NCI-H1694 treated with DMSO at 0.1 percent for 48 hours (cell line): ENCODE measurements at regions not wholly inside any gene's neighbourhood (a gene's known extent, or its start where the extent isn't known, plus 50 kb on each side); places are given as distances from the start of the nearest gene placed in this dataset.

ENCODE experiments used
- DNase-seq: peaks from one replicate; lab custom pipeline; 2025; lab: John Stamatoyannopoulos, UW

GRCh38 chr5:133797167-133797566 lies 171.3 kb downstream of the C5orf15 start:
- no peak for DNase-seq

GRCh38 chr5:133796186-133796585 lies 172.2 kb downstream of the C5orf15 start:
- DNase-seq, result no peak

DNA sequence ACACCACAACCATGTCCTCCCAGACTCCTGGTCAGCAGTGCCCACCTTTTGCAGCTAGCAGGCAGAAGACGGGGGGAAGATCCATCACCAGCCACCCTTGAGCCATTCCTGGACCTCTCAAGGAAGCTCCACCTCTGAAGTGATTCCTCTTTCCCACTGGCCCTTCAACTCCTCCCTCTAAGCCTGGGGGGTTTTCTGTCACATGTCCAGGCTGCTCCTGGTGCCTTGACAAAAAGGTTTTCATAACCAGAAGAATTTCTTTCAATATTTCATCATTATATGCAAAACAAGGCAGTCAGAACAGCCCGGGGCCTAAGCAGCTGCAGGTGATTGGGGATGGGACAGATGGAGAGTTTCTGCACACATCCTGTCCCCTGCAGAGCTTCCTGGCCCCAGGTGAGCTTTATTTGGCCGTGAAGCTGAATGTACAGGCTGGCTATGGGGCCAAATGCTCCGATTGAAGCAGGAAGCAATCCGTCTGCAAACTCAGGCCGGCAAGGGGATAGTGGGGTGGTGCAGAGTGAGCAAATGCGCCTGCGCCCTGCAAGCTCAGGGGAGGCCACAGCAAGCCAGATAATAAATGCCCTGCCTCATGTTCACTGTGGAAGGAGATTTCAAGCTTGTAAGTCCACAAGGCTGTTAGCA lies 173.5 kb downstream of the C5orf15 start:
- DNase-seq, result no peak

- DNase-seq, result no peak
These were observed 174.5 kb downstream of the C5orf15 start for GRCh38 chr5:133793756-133794465.

GRCh38 chr5:133792655-133793054 lies 175.8 kb downstream of the C5orf15 start:
- DNase-seq, result no peak

DNA sequence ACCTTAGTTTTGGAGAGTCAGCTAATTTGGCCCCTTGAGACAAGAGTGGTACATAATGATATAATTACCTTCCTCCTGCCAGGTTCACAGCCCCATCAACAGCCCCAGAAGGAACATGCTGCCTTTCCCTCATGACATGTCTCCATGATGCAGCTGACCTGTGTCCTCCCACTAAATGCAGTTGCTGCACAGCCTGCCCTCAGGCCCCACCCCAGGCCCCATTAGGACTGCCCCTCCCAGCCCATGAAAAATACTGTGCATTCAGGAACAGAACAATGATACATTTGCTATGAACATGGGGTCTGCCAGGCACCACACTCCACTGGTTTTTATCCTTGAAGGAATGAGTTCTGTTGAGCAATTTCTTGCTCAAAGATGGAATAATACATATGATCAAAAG lies 176.4 kb downstream of the C5orf15 start:
- DNase-seq, result no peak

DNA sequence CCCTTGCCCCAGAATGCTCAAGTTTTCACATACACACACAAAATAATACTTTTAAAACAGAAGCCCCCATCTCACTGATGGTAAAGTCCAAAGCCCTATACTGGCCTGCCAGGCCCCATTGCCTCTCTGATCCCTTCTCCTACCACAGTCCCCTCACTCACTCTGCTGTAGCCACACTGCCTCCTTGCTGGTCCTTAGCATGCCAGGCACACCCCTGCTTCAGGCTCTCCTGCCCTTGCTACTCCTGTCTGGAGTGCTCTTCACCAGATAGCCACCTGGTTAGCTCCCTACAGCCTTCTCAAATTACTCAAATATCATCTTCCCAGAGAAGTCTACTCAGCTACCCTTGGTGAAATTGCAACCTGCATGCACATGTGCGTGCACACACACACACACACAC lies 177.5 kb downstream of the C5orf15 start:
- DNase-seq, result no peak

GRCh38 chr5:133789428-133789827 lies 177.1 kb upstream of the FSTL4 start:
- DNase-seq, result no peak

DNA sequence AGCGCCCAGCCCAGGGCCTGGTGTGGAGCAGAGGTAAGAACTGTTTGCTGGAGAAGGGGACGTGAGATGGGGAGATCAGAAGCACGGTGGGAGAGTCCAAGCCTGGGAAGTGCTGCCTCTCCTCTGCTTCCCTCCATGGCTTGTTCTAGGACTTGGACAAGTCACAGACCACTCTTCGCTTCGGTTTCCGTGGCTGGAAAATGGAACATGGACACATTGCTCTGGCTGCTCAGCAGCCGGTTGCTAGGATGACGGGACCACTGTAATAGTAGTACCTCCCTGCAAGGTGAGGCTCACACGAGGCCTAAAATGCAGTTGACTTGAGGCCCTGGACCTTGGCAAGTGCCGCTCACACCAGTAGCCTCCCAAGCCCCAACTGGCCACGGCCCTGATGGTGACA lies 175.8 kb upstream of the FSTL4 start:
- no peak for DNase-seq

- no peak for DNase-seq
These were observed 174.1 kb upstream of the FSTL4 start for GRCh38 chr5:133786420-133786819.

DNA sequence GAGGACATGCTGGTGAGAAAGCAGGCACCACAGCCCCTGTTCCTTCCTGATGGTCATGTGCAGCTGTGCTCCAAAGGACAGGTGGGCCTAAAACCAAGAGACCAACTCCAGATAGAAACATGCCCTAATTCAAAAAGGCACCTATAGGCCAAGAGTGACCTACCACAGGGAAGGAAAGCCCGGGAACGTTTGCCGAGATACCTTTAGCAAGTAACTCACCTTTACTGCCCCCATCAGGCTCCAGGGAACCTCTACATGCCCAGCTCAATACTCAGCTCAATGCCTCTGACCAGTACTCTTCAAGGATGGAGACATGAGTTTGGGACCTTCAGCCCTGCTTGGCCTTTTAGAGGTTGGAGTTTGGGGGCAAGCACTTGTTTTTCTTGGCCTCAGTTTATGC lies 172.8 kb upstream of the FSTL4 start:
- DNase-seq, result no peak

- no peak for DNase-seq
These were observed 171.1 kb upstream of the FSTL4 start for GRCh38 chr5:133783481-133783880.

- DNase-seq, result no peak
These were observed 170.4 kb upstream of the FSTL4 start for GRCh38 chr5:133782736-133783135.

DNA sequence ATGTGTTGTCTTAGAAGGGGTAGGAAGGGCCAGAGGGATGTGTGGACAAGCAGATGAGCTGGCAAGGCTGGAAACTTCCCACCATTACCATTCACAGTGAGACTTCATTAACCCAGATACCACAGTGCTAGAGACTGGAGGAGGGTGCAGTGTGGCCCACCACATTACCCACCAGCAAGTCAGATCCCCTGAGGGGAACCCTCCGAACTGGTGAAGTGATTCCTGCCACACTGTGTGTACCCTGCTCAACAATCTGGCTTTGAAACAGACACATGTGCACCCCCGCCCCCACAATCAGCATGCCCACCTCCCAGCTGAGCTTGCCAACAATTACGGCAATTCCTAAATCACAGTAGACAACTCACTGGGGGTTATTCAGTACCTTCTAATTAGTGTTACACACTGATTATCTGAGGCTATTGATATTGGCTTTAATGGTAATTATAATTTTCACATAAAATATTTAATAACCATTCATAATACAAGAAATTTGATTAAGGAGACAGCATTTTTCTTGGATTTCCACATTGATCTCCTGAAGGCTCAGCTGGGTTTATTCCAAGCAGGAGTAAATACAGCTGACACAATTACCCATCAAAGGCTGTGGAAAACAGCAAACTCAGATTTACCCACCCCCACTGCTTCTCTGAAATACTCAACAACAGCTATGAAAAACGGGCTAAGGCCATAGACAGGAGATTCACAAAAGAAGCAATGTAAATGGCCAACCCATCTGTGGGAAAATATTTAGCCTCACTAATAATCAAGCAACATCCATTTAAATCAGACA lies 169.3 kb upstream of the FSTL4 start:
- no peak for DNase-seq

DNA sequence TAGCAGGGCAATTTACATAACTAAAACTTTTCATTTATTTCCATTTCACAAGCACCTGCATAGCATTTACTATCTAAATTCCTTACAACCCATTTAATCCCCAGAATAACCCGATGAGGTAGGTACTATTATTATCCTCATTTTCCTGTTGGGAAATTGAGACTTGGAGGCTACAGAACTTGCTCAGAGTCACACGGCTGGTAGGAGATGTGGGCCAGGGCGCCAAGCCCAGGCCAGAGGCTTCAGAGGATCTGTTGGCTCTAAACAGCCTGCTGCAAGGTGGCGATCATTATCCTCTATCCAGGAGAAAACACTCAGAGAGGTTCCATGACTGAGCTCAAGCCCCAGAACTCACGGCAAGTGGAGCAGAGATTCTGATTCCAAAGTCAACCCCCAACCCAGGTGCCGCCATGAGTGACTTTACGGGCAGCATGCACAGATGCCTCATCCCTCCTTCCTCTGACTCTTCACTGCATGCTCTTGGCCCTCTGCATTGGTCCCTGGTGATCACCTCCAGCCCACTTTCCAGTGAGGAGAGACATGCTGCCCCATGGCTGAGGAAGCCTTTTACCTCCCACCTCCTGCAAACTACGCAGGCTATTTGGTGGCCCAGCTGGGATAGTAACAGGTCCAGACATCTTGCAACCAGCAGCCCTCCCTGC lies 168.4 kb upstream of the FSTL4 start:
- no peak for DNase-seq

- no peak for DNase-seq
These were observed 167.6 kb upstream of the FSTL4 start for GRCh38 chr5:133779828-133780475.

DNA sequence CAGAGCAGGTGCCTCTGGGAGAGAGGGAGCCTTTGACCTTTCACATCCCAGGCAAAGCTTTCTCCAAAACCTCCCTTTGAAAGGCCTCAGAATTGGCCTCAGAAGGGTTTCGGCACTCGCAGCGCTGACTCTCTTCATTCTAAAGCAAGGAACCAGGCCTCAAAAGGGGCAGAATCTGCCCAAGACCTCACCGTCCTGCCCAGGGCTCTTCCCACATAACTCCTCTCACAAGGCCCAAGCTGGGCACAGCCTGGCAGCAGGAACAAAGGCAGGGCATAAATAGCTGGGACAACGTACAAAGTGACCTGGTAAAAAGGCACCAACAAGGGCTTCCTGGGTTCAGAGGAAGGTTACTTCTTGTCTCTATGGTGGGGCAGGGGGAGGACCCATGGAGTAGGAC lies 166.3 kb upstream of the FSTL4 start:
- DNase-seq, result no peak

- DNase-seq, result no peak
These were observed 165.6 kb upstream of the FSTL4 start for GRCh38 chr5:133777951-133778350.

- no peak for DNase-seq
These were observed 163.4 kb upstream of the FSTL4 start for GRCh38 chr5:133775584-133776304.

- no peak for DNase-seq
These were observed 161.2 kb upstream of the FSTL4 start for GRCh38 chr5:133773247-133774202.
